ENCODE measurements at regions not wholly inside any gene's neighbourhood (a gene's known extent, or its start where the extent isn't known, plus 50 kb on each side); places are given as distances from the start of the nearest gene placed in this dataset.
"Not testable (repeated sequence)": the region's sequence is repeated elsewhere in the genome, so short reads cannot be mapped to it uniquely, and the experiment has no call there.

DNA sequence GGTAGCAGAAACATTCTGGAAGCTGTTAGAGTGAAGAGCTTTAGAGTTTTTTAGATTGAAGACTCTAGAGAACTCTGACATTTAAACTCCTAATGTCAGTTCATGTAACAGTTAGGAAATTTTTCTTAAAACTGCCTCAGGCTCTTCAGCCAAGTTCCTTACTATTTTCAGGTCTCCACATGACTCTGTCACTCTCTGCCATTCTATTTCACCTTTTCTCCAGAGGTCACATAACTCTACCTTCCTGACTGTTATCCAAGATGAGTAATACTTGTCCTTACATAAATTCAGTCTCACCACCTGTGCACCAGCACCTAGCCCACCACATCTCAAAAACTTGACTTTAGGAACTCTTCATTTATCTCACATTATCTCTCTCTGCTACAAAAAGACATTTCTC, 347.1 kb upstream of the CA10 start:
- DNase-seq: no peak

DNA sequence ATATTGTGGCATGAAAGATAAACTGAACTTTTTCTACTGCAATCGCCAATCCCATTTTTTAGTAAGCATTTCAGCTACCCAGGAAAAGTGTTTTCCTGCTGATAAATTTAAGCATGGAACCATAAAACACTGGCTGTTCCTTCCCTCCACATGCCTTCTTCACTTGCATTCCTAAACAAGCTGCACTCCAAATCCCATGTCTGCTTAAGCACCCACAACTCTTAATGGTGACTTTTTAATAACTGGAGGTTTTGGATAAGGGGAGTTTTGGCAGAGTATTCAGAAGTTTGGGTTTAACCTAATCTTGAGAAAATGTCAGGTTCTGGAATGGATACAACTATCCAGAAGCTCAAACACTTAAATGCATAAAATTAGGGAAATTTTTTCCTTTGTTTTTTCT, 345.6 kb upstream of the CA10 start:
- DNase-seq: no peak

DNA sequence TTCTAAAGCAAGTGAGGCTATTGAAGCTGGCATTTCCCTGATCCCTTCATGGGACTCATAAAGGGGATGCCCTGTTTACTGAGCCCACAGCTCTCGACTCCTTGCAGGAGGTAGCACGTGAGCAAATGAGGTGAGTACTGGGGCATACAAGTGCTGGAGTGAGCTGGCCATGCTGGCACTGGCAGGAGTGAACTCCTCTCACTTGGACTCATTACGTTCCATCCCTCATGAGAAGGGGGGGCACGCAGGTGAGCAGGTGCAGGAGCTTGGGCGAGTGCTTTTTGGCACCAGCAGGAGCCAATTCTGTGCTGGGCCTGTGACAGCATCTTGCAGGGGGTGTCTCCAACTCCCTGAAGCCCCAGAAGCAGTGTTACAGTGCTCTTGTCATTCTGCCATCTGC, 337.1 kb upstream of the CA10 start:
- no peak for DNase-seq

DNA sequence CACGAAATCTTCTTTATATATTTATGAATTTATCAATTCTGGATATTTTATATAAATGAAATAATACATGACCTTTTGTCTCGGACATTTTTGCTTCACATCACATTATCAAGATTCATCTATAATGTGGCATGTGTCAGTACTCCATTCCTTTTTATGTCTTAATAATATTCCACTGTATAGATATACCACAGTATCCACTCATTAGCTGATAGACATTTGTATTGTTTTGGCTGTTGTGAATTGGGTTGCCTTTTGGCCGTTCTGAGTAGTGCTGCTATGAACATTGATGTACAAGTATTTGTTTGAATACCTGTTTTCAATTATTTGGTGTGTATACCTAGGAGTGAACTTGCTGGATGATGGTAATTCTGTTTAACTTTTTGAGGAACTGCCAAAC, 323.8 kb upstream of the CA10 start:
- DNase-seq: no peak

DNA sequence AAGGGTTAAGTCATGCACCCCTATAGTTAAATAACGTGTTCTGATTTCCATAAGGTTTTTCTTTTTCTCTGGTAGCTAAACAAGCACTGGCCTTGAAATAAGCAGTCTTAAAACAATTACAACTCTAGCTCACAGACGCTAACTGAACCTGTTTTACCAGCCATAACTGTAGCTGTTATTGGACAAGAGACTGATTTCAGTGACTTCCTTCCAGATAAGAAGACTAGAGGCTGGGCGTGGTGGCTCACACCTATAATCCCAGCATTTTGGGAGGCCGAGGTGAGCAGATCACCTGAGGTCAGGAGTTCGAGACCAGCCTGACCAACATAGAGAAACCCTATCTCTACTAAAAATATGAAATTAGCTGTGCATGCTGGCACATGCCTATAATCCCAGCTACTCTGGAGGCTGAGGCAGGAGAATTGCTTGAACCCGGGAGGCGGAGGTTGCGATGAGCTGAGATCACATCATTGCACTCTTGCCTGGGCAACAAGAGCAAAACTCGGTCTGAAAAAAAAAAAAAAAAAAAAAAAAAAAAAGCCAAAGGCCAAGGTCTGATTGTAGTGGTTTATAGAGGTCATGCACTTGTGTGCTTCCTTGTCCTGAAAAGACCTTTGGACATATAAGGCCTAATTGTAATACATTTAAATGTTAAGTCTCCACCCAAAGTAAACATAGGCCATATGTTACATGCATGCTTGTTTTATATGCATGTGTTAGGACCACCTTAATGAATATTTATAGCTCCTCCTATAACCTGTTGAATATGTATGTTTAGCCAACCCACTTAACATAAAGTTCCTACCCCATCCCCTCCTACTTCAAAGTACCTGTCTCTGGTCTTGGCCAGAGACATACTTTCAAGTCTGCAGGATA, 319.5 kb upstream of the CA10 start:
- DNase-seq: no peak

DNA sequence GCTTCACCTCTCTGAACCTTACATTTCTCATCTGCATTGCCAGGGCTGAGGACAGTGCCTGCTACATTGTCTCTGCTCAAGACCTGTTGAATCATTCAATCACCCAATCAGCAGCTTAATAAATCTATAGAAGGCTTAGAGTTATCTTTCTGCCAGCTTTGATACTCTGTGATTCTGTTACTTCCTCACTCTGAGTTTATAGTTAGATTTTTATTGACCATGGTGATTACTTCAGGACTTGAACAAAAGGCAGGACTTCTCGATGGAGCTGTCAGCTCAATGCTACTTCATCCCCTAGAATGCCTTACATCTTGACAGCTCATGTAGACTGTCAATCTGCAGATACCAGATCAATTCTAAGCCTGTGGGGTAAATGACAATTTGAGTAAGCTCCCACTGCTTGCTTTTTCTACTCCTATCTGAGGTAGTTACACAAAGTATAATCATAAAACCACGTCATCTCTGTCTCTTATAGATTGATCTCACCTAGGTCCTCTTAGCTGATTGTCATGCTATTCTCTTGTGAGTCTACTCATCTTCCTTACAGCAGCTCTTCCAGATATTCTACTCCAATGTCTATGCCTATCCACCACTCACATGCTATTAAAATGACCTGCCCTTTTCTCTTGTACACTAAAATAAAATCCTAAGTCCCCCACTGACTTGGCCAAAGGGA, 318.3 kb upstream of the CA10 start:
- no peak for DNase-seq

DNA sequence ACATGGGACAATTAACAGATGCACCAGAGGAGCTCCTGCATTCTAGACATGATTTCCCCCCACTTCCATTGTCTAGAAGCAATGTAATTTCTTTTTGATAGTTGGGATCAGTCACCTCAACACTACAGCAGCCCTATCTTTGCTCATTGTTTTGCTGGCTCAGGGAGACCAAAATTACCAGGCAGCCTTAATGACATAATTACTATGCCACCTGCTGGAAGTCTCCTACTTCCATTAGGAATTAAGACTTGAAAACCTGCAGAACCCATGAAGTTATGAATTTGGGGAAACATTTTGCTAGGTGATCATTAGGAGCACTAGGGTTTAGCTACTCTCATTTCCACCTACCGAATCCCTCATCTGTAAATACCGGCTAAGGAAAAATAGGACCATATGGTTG, 312.0 kb upstream of the CA10 start:
- DNase-seq: no peak

DNA sequence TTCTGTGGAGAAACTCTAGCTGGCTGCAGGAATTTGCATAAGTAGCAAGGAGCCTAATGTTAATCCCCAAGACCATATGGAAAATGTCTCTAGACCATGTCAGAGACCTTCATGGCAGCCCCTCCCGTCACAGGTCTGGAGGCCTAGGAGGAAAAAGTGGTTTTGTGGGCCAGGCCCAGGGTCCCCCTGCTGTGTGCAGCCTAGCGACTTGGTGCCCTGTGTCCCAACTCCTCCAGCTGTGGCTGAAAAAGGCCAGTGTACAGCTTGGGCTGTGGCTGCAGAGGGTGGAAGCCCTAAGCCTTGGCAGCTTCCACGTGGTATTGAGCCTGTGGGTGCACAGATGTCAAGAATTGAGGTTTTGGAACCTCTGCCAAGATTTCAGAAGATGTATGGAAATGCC, 306.9 kb upstream of the CA10 start:
- DNase-seq: no peak

DNA sequence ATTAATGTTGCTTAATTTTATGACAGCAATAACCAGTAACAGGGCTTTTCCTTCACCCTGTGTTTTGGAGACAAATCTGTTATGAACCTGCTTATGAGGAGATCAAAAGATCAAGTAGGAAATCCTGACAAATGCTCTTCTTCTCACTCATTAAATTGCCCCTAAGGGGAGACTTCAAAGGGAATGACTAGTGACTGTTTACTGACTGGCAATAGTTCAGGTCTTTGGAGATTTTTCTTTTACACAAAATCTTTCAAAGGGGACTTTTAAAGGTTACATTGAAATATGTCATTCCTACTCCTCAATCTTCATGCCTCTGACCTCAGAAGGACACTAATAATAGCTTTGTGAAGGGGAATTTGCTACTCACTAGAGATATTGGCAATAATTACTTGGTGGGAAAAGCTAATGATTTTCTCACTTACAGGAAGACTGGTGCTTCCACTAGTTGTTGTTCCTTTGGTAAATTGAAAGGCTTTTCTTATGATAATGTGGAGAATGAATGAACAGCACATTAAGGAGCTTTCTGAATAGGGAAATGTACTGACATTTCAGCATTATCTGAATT, 292.9 kb upstream of the CA10 start:
- no peak for DNase-seq

DNA sequence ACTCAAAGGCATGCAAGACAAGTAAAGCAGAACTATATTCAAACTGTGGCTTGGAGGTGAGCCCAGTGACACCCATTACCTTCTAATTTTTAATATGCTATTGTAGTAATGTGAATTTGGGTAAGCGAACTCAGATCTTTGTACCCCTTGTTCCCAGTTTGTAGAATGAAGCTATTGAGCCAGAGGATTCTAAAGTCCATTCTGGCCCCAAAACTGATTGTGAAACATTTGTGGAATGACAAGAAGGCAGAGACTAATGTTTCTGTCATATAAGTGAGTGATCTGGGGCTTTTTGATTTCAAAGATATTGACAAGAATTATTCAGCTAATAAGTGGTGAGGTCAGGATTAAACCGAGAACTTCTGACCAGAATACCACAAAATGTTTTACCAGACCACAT, 283.8 kb upstream of the CA10 start:
- DNase-seq: no peak

DNA sequence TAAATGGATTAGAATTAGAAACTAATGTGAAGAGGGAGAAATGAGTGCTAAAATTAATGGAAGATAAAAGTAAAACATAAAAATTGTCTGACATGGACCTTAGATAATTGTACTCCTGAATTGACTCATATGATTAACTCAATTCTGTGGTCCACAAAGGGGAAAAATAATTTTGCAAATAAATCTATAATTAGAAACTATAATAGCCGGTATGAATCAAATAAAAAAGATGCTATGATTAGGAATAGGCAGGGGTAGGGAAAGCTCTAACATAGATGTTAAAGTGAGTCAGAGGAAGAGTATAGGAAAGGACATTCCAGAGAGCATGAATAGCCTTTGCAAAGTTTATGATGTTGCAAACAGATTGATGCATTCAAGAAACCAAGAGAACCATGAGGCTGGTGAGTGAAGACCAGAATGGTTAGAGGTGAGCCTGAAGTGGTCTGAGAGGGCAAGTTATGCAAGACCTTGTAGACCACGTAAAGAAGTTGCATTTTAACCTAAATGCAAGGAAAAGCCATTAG, 262.1 kb upstream of the CA10 start:
- no peak for DNase-seq

DNA sequence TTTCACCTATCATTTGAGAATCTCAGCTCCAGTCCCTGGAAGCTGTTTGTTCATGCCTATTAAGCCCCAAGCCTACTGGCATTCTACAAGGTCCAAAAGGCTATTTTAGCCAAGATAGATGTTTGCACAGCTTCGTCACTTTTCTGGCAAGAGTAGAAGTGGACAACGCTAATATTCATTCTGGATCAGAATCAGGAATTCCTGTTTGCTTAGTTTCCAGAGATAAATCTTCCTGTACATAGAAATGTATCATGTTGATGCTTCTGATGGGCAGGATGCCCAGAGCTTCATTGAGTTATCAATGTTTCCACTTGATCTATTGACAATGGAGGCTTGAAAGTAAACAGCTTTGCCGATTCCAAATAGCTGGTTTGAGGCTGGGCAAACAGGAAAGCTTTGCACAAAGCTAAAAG, 260.7 kb upstream of the CA10 start:
- DNase-seq: no peak

DNA sequence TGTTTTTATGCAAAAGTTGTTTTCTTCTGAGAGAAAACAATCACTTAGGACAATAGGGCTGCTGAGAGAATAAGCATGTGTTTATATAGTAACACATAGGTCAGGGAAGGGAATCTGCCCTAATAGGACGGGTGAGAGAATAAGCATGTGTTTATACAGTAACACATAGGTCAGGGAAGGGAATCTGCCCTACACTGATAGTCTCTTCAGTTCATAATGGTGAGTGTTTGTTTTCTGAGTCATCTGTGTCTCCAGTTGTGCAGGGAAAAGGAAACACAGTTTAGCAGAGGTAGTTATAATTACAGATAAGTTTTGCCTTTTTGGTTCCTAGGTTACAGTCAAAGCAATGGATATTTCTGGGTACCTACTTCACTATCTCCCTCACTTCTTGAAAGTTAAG, 252.3 kb upstream of the CA10 start:
- no peak for DNase-seq

DNA sequence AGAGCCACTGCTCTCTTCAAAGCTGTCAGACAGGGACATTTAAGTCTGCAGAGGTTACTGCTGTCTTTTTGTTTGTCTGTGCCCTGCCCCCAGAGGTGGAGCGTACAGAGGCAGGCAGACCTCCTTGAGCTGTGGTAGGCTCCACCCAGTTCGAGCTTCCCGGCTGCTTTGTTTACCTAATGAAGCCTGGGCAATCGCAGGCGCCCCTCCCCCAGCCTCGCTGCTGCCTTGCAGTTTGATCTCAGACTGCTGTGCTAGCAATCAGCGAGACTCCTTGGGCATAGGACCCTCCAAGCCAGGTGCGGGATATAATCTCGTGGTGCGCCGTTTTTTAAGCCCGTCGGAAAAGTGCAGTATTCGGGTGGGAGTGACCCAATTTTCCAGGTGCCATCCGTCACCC, 250.7 kb upstream of the CA10 start:
- not testable (repeated sequence) for DNase-seq

DNA sequence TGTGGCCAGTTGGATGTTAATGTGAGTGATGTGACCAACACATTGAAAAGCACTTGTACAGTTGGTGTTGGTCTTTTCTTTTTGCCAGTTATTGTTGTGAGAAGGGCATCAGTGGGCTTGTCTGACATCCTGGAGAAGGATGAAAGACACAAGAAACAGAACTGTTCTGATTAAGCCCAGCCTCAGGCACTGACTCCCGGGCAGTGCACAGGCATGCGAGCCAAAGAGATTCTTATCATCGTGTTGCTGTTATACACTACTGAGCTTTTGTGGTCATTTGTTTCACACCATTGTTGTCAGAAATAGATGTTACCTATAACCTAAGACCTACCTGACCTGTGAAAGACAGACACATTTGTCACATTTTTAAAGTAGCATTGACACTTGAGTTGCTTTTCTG, 236.8 kb upstream of the CA10 start:
- no peak for DNase-seq

DNA sequence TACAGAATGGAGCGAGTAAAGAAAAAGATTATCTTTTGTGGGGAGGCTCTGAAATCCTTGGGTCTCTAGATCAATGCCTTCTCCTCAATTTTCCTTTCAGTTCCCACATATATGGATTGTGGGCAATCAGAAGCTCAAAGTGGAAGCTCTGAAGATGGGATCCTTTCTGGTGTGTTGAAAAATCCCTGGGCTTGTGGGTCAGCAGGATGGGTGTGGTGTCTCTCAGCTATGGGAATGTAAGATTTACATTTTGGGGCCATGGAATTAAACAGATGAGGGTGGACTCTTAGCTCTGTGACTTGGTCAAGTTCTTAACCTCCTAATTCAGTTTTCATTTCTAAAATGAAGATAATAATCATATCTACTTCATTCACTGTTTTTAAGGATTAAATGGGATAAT, 231.9 kb upstream of the CA10 start:
- DNase-seq: no peak

DNA sequence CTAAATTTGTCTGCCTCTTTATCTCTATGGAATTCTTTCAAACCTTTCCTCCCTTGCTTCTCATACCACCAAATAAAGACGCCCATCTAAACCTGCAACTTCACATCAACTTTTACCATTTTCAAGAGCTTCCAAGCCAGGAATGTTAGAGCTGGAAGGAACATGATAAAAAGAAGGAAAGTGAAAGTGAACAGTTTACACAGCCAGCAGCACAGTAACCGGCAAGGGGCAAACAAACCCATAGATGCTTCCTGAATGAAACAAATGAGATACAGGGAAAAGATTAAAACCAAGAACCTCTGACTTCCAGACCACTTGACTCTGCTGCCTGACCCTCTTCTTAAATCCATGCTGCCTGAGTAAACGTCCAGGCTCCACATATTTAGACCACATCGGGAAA, 231.1 kb upstream of the CA10 start:
- DNase-seq: no peak

DNA sequence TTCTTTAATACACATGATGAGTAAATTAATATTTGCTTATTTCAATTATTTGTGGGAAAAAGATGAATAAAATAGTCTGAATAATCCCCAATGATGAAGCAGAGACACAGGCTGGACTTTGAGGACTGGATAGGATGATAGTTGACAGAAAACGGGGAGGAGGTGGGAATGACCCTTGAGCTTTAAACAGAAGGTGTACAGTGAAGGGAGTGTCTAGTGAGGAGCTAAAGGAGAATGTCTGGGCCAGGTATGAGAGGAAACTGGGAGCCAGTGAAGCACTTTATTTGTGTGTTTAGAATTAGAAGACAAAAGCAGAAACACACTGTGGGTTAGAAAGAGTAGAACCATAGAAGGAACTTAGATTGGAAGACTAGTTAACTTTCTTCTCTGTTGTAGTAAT, 230.4 kb upstream of the CA10 start:
- no peak for DNase-seq

DNA sequence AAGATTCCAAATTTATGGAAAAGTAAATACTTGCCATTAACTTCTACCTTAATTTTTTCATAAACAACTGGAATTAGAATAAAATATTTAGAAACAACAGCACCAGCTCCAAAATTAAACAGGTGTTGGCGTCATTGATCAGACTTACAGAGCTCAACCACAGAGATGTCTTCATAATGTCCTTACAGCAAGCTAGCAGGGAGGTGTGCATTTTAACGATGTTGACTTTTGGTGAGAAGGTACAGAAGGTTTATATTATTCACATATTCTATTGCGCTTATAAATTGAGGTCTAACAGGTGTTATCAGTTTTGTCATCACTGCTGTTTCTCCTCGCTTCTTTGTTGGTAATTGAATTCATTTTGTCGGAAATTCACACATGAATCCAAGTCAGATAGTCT, 226.2 kb upstream of the CA10 start:
- no peak for DNase-seq

DNA sequence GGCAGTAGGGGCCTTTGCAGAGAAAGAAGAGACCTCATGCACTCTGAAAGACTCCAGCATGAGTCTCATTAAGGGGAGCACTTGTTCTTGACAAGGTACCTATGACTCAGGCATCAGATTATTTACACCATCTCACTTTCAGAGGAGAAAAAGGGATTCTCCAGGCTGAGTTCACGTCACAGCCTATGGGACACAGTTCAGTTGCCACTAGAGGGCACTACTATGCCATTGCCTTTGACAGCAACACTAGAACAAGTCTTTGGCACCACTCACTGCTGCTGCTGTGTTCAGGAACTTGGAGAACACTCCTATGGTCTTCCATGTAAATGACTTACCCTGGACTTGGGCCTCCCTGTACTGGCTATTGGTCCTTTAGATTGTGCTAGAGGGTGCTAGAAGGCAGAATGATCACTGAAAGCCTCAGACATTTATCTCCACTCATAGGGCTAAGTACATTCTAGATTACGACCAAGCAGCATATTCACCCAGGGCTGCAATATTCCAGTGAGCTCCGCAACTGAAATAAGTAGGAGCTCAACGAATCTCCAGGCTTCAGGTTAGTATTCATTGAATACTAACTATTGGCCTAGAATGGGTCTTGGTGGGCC, 225.1 kb upstream of the CA10 start:
- peak; percentile 34 for DNase-seq

DNA sequence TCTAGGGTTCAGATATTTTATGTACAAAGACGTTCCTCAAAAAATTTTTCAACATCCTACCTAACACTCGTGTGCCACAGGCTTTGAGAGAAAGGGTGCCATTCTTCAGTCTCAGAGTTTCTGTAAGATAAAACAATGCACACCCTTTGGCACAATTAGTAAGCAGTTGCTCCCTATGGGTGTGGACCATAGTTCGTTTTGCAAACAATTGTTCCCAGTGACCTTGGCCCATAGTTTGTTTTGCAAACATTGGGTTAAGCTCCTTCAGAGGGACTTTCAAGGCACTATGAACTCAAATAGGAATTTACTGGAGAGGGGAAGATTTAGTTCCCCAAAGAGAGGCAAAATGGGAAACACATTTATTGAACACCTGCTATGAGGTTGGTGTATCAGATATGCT, 220.3 kb upstream of the CA10 start:
- DNase-seq: no peak

DNA sequence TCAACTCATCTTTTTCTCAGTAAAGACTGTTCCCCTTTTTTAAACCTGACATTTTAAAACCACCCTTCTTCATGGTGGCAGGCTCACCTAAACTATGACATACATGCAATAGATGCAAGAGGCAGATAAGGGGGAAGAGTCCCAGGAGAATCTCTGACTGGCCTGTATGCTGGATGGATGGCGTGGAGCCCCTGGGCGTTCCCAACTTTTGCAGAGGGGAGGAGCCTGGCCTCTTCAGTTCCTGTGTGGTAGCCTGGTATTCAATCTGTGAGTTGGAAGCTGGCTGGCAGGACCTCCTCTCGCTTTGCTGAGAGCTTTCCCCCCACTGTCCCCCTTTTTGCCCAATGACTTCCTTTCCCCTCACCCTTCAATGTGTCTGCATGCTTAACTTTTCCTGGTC, 217.6 kb upstream of the CA10 start:
- DNase-seq: no peak

DNA sequence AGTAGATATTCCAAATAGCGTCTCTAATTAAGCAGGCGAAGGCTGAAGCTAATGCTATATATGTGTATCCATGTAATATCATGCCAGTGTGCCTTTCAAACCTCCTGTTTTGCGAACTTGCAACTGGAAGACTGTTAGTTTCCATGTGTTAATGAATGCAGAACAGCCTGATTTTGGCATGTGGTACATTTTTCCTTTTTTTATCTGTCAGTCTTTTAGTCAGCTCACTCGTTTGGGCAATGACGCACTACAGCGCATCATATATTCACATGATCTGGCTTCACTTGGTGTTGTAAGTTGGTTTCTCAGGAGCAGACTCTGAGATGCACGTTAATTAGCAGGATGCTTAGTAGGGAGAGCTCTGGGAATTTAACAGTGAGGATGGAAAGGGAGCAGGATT, 210.4 kb upstream of the CA10 start:
- no peak for DNase-seq

DNA sequence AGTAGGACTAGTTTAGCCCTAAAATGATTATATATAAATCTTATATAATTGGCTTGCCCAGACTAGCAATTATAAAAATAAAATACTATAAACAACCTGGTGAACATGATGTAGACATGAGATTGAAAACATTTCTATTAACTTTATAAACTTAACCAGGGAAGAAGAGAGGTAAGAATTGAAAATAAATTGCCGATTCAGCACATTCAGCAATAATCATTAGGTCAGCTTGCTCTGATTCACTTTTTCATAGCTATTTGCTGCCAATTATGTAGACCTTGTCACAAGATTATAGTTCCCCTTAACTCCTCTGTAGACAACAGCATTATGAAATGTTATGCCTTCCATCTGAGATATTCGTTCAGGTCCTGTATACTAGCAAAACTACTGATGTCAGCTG, 199.3 kb upstream of the CA10 start:
- DNase-seq: no peak
